HFFc6 (cell line): ENCODE measurements at regions not wholly inside any gene's neighbourhood (a gene's known extent, or its start where the extent isn't known, plus 50 kb on each side); places are given as distances from the start of the nearest gene placed in this dataset.
"Not testable (repeated sequence)": the region's sequence is repeated elsewhere in the genome, so short reads cannot be mapped to it uniquely, and the experiment has no call there.

Experiments
- DNase-seq: peaks from one replicate; pipeline ENCODE4 v3.0.0-alpha.2; 2018
- H3K27ac Mint-ChIP-seq: 2 replicates; pipeline ENCODE4 v1.8.0; 2020; ENCODE audit warnings: mild to moderate bottlenecking, mixed read lengths
- H3K27me3 Mint-ChIP-seq: 2 replicates; pipeline ENCODE4 v1.8.0; 2021; ENCODE audit warnings: mild to moderate bottlenecking, moderate library complexity, mixed read lengths; ENCODE audit not compliant: insufficient read depth
- H3K36me3 Mint-ChIP-seq: 2 replicates; pipeline ENCODE4 v1.8.0; 2021; ENCODE audit warnings: low read depth, mixed read lengths
- H3K4me1 Mint-ChIP-seq: 2 replicates; pipeline ENCODE4 v1.8.0; 2020; ENCODE audit warnings: low read depth, mixed read lengths
- H3K4me3 Mint-ChIP-seq: 2 replicates; pipeline ENCODE4 v1.8.0; 2020; ENCODE audit warnings: mild to moderate bottlenecking, moderate library complexity, mixed read lengths
- H3K9me3 Mint-ChIP-seq: 2 replicates; pipeline ENCODE4 v1.8.0; 2020; ENCODE audit warnings: mild to moderate bottlenecking, mixed read lengths
- TF ChIP-seq, protein P1 (sequence below): fragments of 200-600 bp; sonication (generic); IDR thresholded peaks from 2 replicates; pipeline ENCODE4 v1.5.0; 2021; ENCODE audit warnings: antibody characterized with exemption, mild to moderate bottlenecking

DNA sequence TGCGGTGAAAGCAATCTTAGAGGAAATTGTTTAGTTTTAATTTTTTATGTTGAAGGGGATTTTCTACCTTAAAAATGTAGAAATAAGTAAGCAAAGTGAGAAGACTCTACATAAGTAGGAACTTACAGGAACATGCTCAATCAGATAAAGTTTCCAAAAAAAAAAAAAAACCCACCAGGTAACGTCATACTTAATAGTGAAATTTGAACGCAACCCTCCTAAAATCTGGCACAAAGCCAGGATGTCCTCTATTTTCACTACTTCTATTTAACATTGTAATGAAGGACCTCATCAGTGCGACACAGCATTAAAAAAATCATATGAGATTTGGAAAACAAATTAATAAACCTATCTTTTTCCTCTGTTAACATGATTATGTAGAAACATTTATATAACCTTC, 135.0 kb upstream of the FAT4 start:
- Mint-ChIP-seq H3K4me3 (no peak overlapping the region), H3K9me3 (no peaks in the 10 kb centered on the region), H3K27me3 (peaks cover 2% of the 10 kb centered on the region; the same call in 1 of the 2 replicates), H3K27ac (no peak overlapping the region), H3K36me3 (no peaks in the 10 kb centered on the region), H3K4me1 (0 out of 2 replicates have a peak, but pooled peaks cover 6% of the 10 kb centered on the region)
- DNase-seq = no peak
- TF ChIP-seq, protein P1, sequence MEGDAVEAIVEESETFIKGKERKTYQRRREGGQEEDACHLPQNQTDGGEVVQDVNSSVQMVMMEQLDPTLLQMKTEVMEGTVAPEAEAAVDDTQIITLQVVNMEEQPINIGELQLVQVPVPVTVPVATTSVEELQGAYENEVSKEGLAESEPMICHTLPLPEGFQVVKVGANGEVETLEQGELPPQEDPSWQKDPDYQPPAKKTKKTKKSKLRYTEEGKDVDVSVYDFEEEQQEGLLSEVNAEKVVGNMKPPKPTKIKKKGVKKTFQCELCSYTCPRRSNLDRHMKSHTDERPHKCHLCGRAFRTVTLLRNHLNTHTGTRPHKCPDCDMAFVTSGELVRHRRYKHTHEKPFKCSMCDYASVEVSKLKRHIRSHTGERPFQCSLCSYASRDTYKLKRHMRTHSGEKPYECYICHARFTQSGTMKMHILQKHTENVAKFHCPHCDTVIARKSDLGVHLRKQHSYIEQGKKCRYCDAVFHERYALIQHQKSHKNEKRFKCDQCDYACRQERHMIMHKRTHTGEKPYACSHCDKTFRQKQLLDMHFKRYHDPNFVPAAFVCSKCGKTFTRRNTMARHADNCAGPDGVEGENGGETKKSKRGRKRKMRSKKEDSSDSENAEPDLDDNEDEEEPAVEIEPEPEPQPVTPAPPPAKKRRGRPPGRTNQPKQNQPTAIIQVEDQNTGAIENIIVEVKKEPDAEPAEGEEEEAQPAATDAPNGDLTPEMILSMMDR = no peak

DNA sequence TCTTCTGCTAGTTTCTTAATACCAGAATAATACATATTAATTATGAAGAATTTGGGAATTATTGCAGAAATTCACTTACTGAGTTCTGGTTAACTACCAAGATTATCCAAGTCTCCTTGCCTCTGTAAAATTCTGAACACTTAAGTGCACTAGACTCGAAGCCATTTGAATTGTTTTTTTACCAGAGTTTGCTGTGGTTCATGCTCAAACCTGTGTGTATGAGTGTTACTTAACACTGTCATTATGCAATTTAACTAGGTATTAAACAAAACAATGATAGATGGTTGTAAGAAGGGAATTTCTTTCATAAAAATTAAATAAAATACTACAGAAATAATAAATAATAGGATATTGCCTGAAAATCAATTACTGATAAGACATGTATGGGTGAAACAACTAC, 145.6 kb upstream of the FAT4 start:
- TF ChIP-seq, protein P1 = no peak
- H3K27ac Mint-ChIP-seq = no peak overlapping the region
- no peaks in the 10 kb centered on the region for H3K36me3 Mint-ChIP-seq
- no peaks in the 10 kb centered on the region for H3K9me3 Mint-ChIP-seq
- H3K27me3 Mint-ChIP-seq = no peaks in the 10 kb centered on the region
- no peak for DNase-seq
- no peak overlapping the region for H3K4me3 Mint-ChIP-seq
- peaks cover 7% of the 10 kb centered on the region for H3K4me1 Mint-ChIP-seq

DNA sequence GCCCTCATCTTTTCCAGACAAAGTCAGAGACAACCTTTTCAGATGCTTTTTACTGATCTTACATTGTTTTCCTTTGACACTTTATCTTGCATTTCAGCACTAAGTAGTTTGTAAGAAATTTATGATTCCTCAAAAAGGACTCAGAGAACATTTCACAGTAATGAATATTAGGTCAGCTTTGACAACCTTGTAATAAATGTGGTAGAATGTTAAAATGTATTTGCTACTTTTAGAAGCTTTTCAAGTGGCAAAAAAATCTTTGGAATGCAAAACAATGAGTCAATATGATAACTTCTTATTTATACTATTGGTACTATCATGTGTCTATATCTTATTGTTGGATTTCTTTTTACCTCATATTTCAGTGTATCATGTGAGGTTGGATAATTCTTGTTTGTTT, 146.2 kb upstream of the FAT4 start:
- Mint-ChIP-seq H3K27ac (no peak overlapping the region), H3K4me1 (peaks cover 7% of the 10 kb centered on the region), H3K27me3 (no peaks in the 10 kb centered on the region), H3K4me3 (no peak overlapping the region), H3K36me3 (no peaks in the 10 kb centered on the region), H3K9me3 (no peaks in the 10 kb centered on the region)
- no peak for DNase-seq
- TF ChIP-seq, protein P1 = no peak

DNA sequence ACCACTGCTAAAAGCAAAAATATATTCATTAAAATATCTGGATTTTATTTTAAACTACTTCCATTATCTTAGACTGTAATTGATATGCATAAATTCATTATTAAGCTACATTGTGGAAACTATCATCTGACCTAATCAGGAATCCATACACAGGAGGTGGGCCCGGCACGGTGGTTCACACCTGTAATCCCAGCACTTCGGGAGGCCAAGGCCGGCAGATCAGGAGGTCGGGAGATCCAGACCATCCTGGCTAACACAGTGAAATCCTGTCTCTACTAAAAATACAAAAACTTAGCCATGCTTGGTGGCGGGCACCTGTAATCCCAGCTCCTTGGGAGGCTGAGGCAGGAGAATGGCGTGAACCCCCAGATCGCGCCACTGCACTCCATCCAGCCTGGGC, 148.7 kb upstream of the FAT4 start:
- H3K36me3 Mint-ChIP-seq, H3K4me1 Mint-ChIP-seq, H3K27me3 Mint-ChIP-seq, H3K4me3 Mint-ChIP-seq, DNase-seq, H3K9me3 Mint-ChIP-seq, H3K27ac Mint-ChIP-seq: not testable (repeated sequence)

DNA sequence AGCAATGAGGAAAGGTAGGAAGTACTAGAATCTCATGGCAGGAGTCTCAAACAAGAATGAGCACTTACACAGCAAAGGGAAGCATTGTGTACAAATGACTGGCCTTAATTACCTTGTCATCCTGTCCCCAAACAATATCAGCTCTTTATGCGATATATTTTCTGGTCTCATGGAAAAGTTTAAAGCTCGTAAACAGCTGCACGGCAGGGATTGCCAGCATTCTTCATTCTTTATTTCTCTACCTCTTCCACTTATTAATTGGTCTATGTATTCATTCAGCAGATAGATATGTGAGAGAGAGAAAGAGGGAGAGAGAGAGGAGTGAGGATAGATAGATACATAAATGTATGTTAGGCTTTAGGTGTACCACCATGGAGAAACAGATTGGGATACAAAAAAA, 155.8 kb upstream of the FAT4 start:
- Mint-ChIP-seq H3K9me3 (no peaks in the 10 kb centered on the region), H3K4me3 (no peak overlapping the region), H3K27me3 (no peaks in the 10 kb centered on the region), H3K27ac (no peak overlapping the region), H3K4me1 (peaks cover 8% of the 10 kb centered on the region), H3K36me3 (no peaks in the 10 kb centered on the region)
- no peak for DNase-seq
- TF ChIP-seq, protein P1 = no peak

DNA sequence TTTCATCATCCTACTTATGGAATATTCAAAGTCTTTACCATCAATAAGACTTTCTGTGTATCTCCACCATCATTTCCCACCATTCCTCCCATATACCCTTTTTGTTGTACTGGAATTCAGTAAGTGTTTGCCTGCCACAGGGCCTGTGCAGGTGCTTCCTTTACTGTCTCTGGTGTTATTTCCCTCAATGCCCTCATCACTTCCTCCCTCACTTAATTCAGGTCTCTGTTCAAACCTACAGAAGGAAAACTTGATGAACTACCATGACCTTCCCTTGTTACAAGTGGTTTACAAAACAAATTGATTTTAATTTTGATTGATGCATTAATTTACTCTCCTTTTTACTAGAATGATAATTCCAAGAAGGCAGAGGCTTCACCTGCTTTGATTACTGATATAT, 159.5 kb upstream of the FAT4 start:
- no peaks in the 10 kb centered on the region for H3K9me3 Mint-ChIP-seq
- DNase-seq = no peak
- TF ChIP-seq, protein P1 = no peak
- no peaks in the 10 kb centered on the region for H3K36me3 Mint-ChIP-seq
- H3K4me3 Mint-ChIP-seq = no peak overlapping the region
- H3K27ac Mint-ChIP-seq = no peak overlapping the region
- no peaks in the 10 kb centered on the region for H3K27me3 Mint-ChIP-seq
- peaks cover 8% of the 10 kb centered on the region for H3K4me1 Mint-ChIP-seq
